Karpas-422 (cell line): ENCODE measurements at regions not wholly inside any gene's neighbourhood (a gene's known extent, or its start where the extent isn't known, plus 50 kb on each side); places are given as distances from the start of the nearest gene placed in this dataset.
A peak's percentile ranks its signal among the peaks of the same experiment; 100 is the strongest.

Experiments
- DNase-seq: peaks from one replicate; pipeline ENCODE4 v3.0.0-alpha.2; 2015
- H2AFZ ChIP-seq: fragments of 200-600 bp; sonication (generic); 2 replicates; pipeline ENCODE4 v1.6.1; 2014; ENCODE audit warnings: antibody characterized with exemption, low read length, mixed read lengths
- H3K27ac ChIP-seq: fragments of 200-600 bp; sonication (generic); 2 replicates; pipeline ENCODE4 v1.5.1; 2014; ENCODE audit warnings: mild to moderate bottlenecking, low read length, moderate library complexity
- H3K27me3 ChIP-seq: fragments of 200-600 bp; sonication (generic); 2 replicates; pipeline ENCODE4 v1.6.1; 2014; ENCODE audit warnings: low read length, mixed read lengths
- H3K36me3 ChIP-seq: fragments of 200-600 bp; sonication (generic); 2 replicates; pipeline ENCODE4 v1.6.1; 2014; ENCODE audit warnings: low read length, mixed read lengths; ENCODE audit not compliant: insufficient read depth
- H3K4me1 ChIP-seq: fragments of 200-600 bp; sonication (generic); 2 replicates; pipeline ENCODE4 v1.6.1; 2014; ENCODE audit warnings: mild to moderate bottlenecking, low read length, mixed read lengths
- H3K4me2 ChIP-seq: fragments of 200-600 bp; sonication (generic); 2 replicates; pipeline ENCODE4 v1.6.1; 2014; ENCODE audit warnings: low read length, low read depth, mild to moderate bottlenecking; ENCODE audit not compliant: poor library complexity, severe bottlenecking
- H3K4me3 ChIP-seq: fragments of 200-600 bp; sonication (generic); 2 replicates; pipeline ENCODE4 v1.5.1; 2014; ENCODE audit warnings: mild to moderate bottlenecking, antibody characterized with exemption, low read length, mixed read lengths
- H3K79me2 ChIP-seq: fragments of 200-600 bp; sonication (generic); 2 replicates; pipeline ENCODE4 v1.6.1; 2014; ENCODE audit warnings: mild to moderate bottlenecking, low read length, mixed read lengths
- H3K9ac ChIP-seq: fragments of 200-600 bp; sonication (generic); 2 replicates; pipeline ENCODE4 v1.6.0; 2014; ENCODE audit warnings: low read length
- H3K9me2 ChIP-seq: fragments of 200-600 bp; sonication (generic), shearing (Covaris generic); replicated peaks from 2 replicates; pipeline ENCODE4 v1.6.0; 2014; ENCODE audit warnings: mild to moderate bottlenecking, low read length, moderate library complexity; ENCODE audit not compliant: insufficient read depth
- H3K9me3 ChIP-seq: fragments of 300-700, 200-600 bp; sonication (generic); 2 replicates; pipeline ENCODE4 v1.6.1; 2014; ENCODE audit warnings: low read length, mixed read lengths
- H4K20me1 ChIP-seq: fragments of 200-600 bp; sonication (generic); 2 replicates; pipeline ENCODE4 v1.6.1; 2014; ENCODE audit warnings: mild to moderate bottlenecking, antibody characterized with exemption, low read length, low read depth; ENCODE audit not compliant: insufficient read depth

- Histone ChIP-seq H2AFZ (no peak overlapping the region), H3K4me2 (no peak overlapping the region), H3K4me1 (no peaks in the 10 kb centered on the region), H3K79me2 (no peaks in the 10 kb centered on the region), H3K9me2 (no peaks in the 10 kb centered on the region), H3K27ac (no peak overlapping the region), H3K9ac (no peak overlapping the region), H4K20me1 (no peaks in the 10 kb centered on the region), H3K9me3 (no peaks in the 10 kb centered on the region), H3K27me3 (peaks cover 1% of the 10 kb centered on the region; the same call in 1 of the 2 replicates), H3K36me3 (no peaks in the 10 kb centered on the region), H3K4me3 (no peak overlapping the region)
- peak; percentile 81 for DNase-seq
Measured at GRCh38 chr1:101506541-101507164, 269.8 kb downstream of the S1PR1 start.

- no peaks in the 10 kb centered on the region for H4K20me1 ChIP-seq
- no peaks in the 10 kb centered on the region for H3K9me3 ChIP-seq
- no peak overlapping the region for H3K4me2 ChIP-seq
- no peak for DNase-seq
- H3K9me2 ChIP-seq: no peaks in the 10 kb centered on the region
- peaks cover 3% of the 10 kb centered on the region; the same call in 1 of the 2 replicates for H3K27me3 ChIP-seq
- H3K79me2 ChIP-seq: no peaks in the 10 kb centered on the region
- H3K4me1 ChIP-seq: no peaks in the 10 kb centered on the region
- no peak overlapping the region for H2AFZ ChIP-seq
- H3K4me3 ChIP-seq: no peak overlapping the region
- no peak overlapping the region for H3K9ac ChIP-seq
- no peak overlapping the region for H3K27ac ChIP-seq
- H3K36me3 ChIP-seq: no peaks in the 10 kb centered on the region
Measured at GRCh38 chr1:101507547-101507971, 270.7 kb downstream of the S1PR1 start.

GRCh38 chr1:101508913-101509312 lies 272.1 kb downstream of the S1PR1 start:
- DNase-seq: no peak
- H3K27ac ChIP-seq: no peak overlapping the region
- H3K9ac ChIP-seq: no peak overlapping the region
- no peaks in the 10 kb centered on the region for H3K9me3 ChIP-seq
- H3K79me2 ChIP-seq: no peaks in the 10 kb centered on the region
- H3K36me3 ChIP-seq: no peaks in the 10 kb centered on the region
- H4K20me1 ChIP-seq: no peaks in the 10 kb centered on the region
- no peak overlapping the region for H3K4me3 ChIP-seq
- H2AFZ ChIP-seq: no peak overlapping the region
- H3K4me2 ChIP-seq: no peak overlapping the region
- no peaks in the 10 kb centered on the region for H3K4me1 ChIP-seq
- H3K27me3 ChIP-seq: peaks cover 3% of the 10 kb centered on the region; the same call in 1 of the 2 replicates
- no peaks in the 10 kb centered on the region for H3K9me2 ChIP-seq

GRCh38 chr1:101509370-101509769 lies 272.6 kb downstream of the S1PR1 start:
- Histone ChIP-seq H4K20me1 (no peaks in the 10 kb centered on the region), H3K4me2 (no peak overlapping the region)

GRCh38 chr1:101511202-101511891 lies 274.5 kb downstream of the S1PR1 start:
- H3K9me3 ChIP-seq: no peaks in the 10 kb centered on the region
- no peak for DNase-seq
- H3K36me3 ChIP-seq: no peaks in the 10 kb centered on the region
- peaks cover 3% of the 10 kb centered on the region; the same call in 1 of the 2 replicates for H3K27me3 ChIP-seq
- H2AFZ ChIP-seq: no peak overlapping the region
- H3K9me2 ChIP-seq: no peaks in the 10 kb centered on the region
- H3K9ac ChIP-seq: no peak overlapping the region
- H3K4me2 ChIP-seq: no peak overlapping the region
- H3K27ac ChIP-seq: no peak overlapping the region
- no peak overlapping the region for H3K4me3 ChIP-seq
- no peaks in the 10 kb centered on the region for H3K4me1 ChIP-seq
- no peaks in the 10 kb centered on the region for H3K79me2 ChIP-seq
- H4K20me1 ChIP-seq: no peaks in the 10 kb centered on the region

More at GRCh38 chr1:101509370-101509769, 272.6 kb downstream of the S1PR1 start:
- no peak overlapping the region for H3K27ac ChIP-seq
- no peaks in the 10 kb centered on the region for H3K4me1 ChIP-seq
- H3K36me3 ChIP-seq: no peaks in the 10 kb centered on the region
- H3K4me3 ChIP-seq: no peak overlapping the region
- H3K79me2 ChIP-seq: no peaks in the 10 kb centered on the region
- no peak overlapping the region for H3K9ac ChIP-seq
- no peaks in the 10 kb centered on the region for H3K9me3 ChIP-seq
- H3K9me2 ChIP-seq: no peaks in the 10 kb centered on the region
- no peak overlapping the region for H2AFZ ChIP-seq
- H3K27me3 ChIP-seq: peaks cover 3% of the 10 kb centered on the region; the same call in 1 of the 2 replicates
- DNase-seq: no peak

GRCh38 chr1:101520302-101520701 lies 283.5 kb downstream of the S1PR1 start:
- no peaks in the 10 kb centered on the region for H3K9me2 ChIP-seq
- no peaks in the 10 kb centered on the region; the same call in 1 of the 2 replicates for H3K9me3 ChIP-seq
- H3K4me1 ChIP-seq: peaks cover 3% of the 10 kb centered on the region
- no peak overlapping the region for H3K27ac ChIP-seq
- H3K79me2 ChIP-seq: no peaks in the 10 kb centered on the region
- no peak overlapping the region for H3K4me3 ChIP-seq
- no peak overlapping the region for H3K9ac ChIP-seq
- H4K20me1 ChIP-seq: no peaks in the 10 kb centered on the region
- no peaks in the 10 kb centered on the region for H3K36me3 ChIP-seq
- peak; percentile 82 for DNase-seq
- H3K27me3 ChIP-seq: no peaks in the 10 kb centered on the region
- H2AFZ ChIP-seq: no peak overlapping the region
- H3K4me2 ChIP-seq: no peak overlapping the region

- H3K4me1 ChIP-seq: peaks cover 3% of the 10 kb centered on the region
- H3K9me3 ChIP-seq: no peaks in the 10 kb centered on the region
- no peak overlapping the region for H3K4me2 ChIP-seq
- H3K27ac ChIP-seq: no peak overlapping the region
- DNase-seq: peak; percentile 45
- no peaks in the 10 kb centered on the region for H3K9me2 ChIP-seq
- peak overlapping the region; percentile 55; the same call in 1 of the 2 replicates for H2AFZ ChIP-seq
- H4K20me1 ChIP-seq: no peaks in the 10 kb centered on the region
- no peaks in the 10 kb centered on the region for H3K36me3 ChIP-seq
- no peak overlapping the region for H3K9ac ChIP-seq
- no peaks in the 10 kb centered on the region for H3K79me2 ChIP-seq
- no peak overlapping the region for H3K4me3 ChIP-seq
- no peaks in the 10 kb centered on the region for H3K27me3 ChIP-seq
Measured at GRCh38 chr1:101522486-101522885, 285.7 kb downstream of the S1PR1 start.

GRCh38 chr1:101526813-101527212 lies 290.0 kb downstream of the S1PR1 start:
- Histone ChIP-seq H3K36me3 (no peaks in the 10 kb centered on the region), H3K9me3 (no peaks in the 10 kb centered on the region), H3K79me2 (no peaks in the 10 kb centered on the region), H3K4me3 (no peak overlapping the region), H3K9me2 (no peaks in the 10 kb centered on the region), H3K4me2 (no peak overlapping the region), H2AFZ (no peak overlapping the region), H4K20me1 (no peaks in the 10 kb centered on the region), H3K9ac (no peak overlapping the region), H3K27ac (no peak overlapping the region), H3K4me1 (peaks cover 3% of the 10 kb centered on the region), H3K27me3 (peaks cover 3% of the 10 kb centered on the region; the same call in 1 of the 2 replicates)
- no peak for DNase-seq
